ENCODE measurements at regions not wholly inside any gene's neighbourhood (a gene's known extent, or its start where the extent isn't known, plus 50 kb on each side); places are given as distances from the start of the nearest gene placed in this dataset.

GRCh38 chr7:19312416-19312815, 167.2 kb upstream of the FERD3L start:
- no peak overlapping the region for H3K27ac ChIP-seq (ENCODE audit: low read length)
- no peak for DNase-seq (ENCODE audit: low read depth, low spot score)
- no CpG with 5 or more reads among the region's 1 CpG for WGBS (ENCODE audit: insufficient coverage, insufficient read length)
- H3K27me3 ChIP-seq (ENCODE audit: control insufficient read depth, insufficient read depth, low read length), result no peaks in the 10 kb centered on the region
- H3K4me3 ChIP-seq (ENCODE audit: low read length), result no peak overlapping the region
- H3K4me1 ChIP-seq (ENCODE audit: control insufficient read depth, insufficient read depth, low read length), result no peaks in the 10 kb centered on the region
- no peaks in the 10 kb centered on the region for H3K36me3 ChIP-seq (ENCODE audit: control insufficient read depth, insufficient read depth, low read length)
- H3K9me3 ChIP-seq (ENCODE audit: control insufficient read depth, insufficient read depth, low read length), result no peaks in the 10 kb centered on the region

- no peak overlapping the region for H3K27ac ChIP-seq (ENCODE audit: low read length)
- no peak for DNase-seq (ENCODE audit: low read depth, low spot score)
- no peak overlapping the region for H3K4me3 ChIP-seq (ENCODE audit: low read length)
- WGBS (ENCODE audit: insufficient coverage, insufficient read length), result no CpG with 5 or more reads among the region's 4 CpGs
- no peaks in the 10 kb centered on the region for H3K9me3 ChIP-seq (ENCODE audit: control insufficient read depth, insufficient read depth, low read length)
- no peaks in the 10 kb centered on the region for H3K36me3 ChIP-seq (ENCODE audit: control insufficient read depth, insufficient read depth, low read length)
- H3K27me3 ChIP-seq (ENCODE audit: control insufficient read depth, insufficient read depth, low read length), result no peaks in the 10 kb centered on the region
- H3K4me1 ChIP-seq (ENCODE audit: control insufficient read depth, insufficient read depth, low read length), result no peaks in the 10 kb centered on the region
These were observed 162.3 kb upstream of the FERD3L start for GRCh38 chr7:19307554-19307953.

- Histone ChIP-seq H3K27me3 (ENCODE audit: control insufficient read depth, insufficient read depth, low read length) (no peaks in the 10 kb centered on the region), H3K9me3 (ENCODE audit: control insufficient read depth, insufficient read depth, low read length) (no peaks in the 10 kb centered on the region), H3K36me3 (ENCODE audit: control insufficient read depth, insufficient read depth, low read length) (no peaks in the 10 kb centered on the region), H3K4me3 (ENCODE audit: low read length) (no peak overlapping the region), H3K4me1 (ENCODE audit: control insufficient read depth, insufficient read depth, low read length) (no peaks in the 10 kb centered on the region), H3K27ac (ENCODE audit: low read length) (no peak overlapping the region)
- DNase-seq (ENCODE audit: low read depth, low spot score), result no peak
- no CpG with 5 or more reads among the region's 2 CpGs for WGBS (ENCODE audit: insufficient coverage, insufficient read length)
These were observed 160.5 kb upstream of the FERD3L start for GRCh38 chr7:19305698-19306097.

GRCh38 chr7:19304086-19304485, 158.9 kb upstream of the FERD3L start:
- no peaks in the 10 kb centered on the region for H3K4me1 ChIP-seq (ENCODE audit: control insufficient read depth, insufficient read depth, low read length)
- H3K27me3 ChIP-seq (ENCODE audit: control insufficient read depth, insufficient read depth, low read length), result no peaks in the 10 kb centered on the region
- no peaks in the 10 kb centered on the region for H3K9me3 ChIP-seq (ENCODE audit: control insufficient read depth, insufficient read depth, low read length)
- no CpG with 5 or more reads among the region's 4 CpGs for WGBS (ENCODE audit: insufficient coverage, insufficient read length)
- no peak overlapping the region for H3K27ac ChIP-seq (ENCODE audit: low read length)
- no peaks in the 10 kb centered on the region for H3K36me3 ChIP-seq (ENCODE audit: control insufficient read depth, insufficient read depth, low read length)
- H3K4me3 ChIP-seq (ENCODE audit: low read length), result no peak overlapping the region
- no peak for DNase-seq (ENCODE audit: low read depth, low spot score)

- DNase-seq (ENCODE audit: low read depth, low spot score), result no peak
- Histone ChIP-seq H3K9me3 (ENCODE audit: control insufficient read depth, insufficient read depth, low read length) (no peaks in the 10 kb centered on the region), H3K27me3 (ENCODE audit: control insufficient read depth, insufficient read depth, low read length) (no peaks in the 10 kb centered on the region)
These were observed 157.5 kb upstream of the FERD3L start for GRCh38 chr7:19302731-19303130.

GRCh38 chr7:19296617-19297016, 151.4 kb upstream of the FERD3L start:
- no peaks in the 10 kb centered on the region for H3K36me3 ChIP-seq (ENCODE audit: control insufficient read depth, insufficient read depth, low read length)
- H3K4me3 ChIP-seq (ENCODE audit: low read length), result no peak overlapping the region
- H3K27me3 ChIP-seq (ENCODE audit: control insufficient read depth, insufficient read depth, low read length), result no peaks in the 10 kb centered on the region
- H3K9me3 ChIP-seq (ENCODE audit: control insufficient read depth, insufficient read depth, low read length), result no peaks in the 10 kb centered on the region
- WGBS (ENCODE audit: insufficient coverage, insufficient read length), result no CpG with 5 or more reads among the region's 2 CpGs
- H3K27ac ChIP-seq (ENCODE audit: low read length), result no peak overlapping the region
- no peaks in the 10 kb centered on the region for H3K4me1 ChIP-seq (ENCODE audit: control insufficient read depth, insufficient read depth, low read length)
- DNase-seq (ENCODE audit: low read depth, low spot score), result no peak

More at GRCh38 chr7:19302731-19303130, 157.5 kb upstream of the FERD3L start:
- Histone ChIP-seq H3K36me3 (ENCODE audit: control insufficient read depth, insufficient read depth, low read length) (no peaks in the 10 kb centered on the region), H3K4me3 (ENCODE audit: low read length) (no peak overlapping the region), H3K4me1 (ENCODE audit: control insufficient read depth, insufficient read depth, low read length) (no peaks in the 10 kb centered on the region), H3K27ac (ENCODE audit: low read length) (no peak overlapping the region)
- WGBS (ENCODE audit: insufficient coverage, insufficient read length), result no CpG with 5 or more reads among the region's 1 CpG

- no CpG with 5 or more reads among the region's 5 CpGs for WGBS (ENCODE audit: insufficient coverage, insufficient read length)
These were observed 150.2 kb upstream of the FERD3L start for GRCh38 chr7:19295376-19295775.

GRCh38 chr7:19294619-19295018, 149.4 kb upstream of the FERD3L start:
- no peak overlapping the region for H3K4me3 ChIP-seq (ENCODE audit: low read length)
- H3K36me3 ChIP-seq (ENCODE audit: control insufficient read depth, insufficient read depth, low read length), result no peaks in the 10 kb centered on the region
- H3K27me3 ChIP-seq (ENCODE audit: control insufficient read depth, insufficient read depth, low read length), result no peaks in the 10 kb centered on the region
- H3K9me3 ChIP-seq (ENCODE audit: control insufficient read depth, insufficient read depth, low read length), result no peaks in the 10 kb centered on the region
- WGBS (ENCODE audit: insufficient coverage, insufficient read length), result no CpG with 5 or more reads among the region's 5 CpGs
- no peak for DNase-seq (ENCODE audit: low read depth, low spot score)
- H3K4me1 ChIP-seq (ENCODE audit: control insufficient read depth, insufficient read depth, low read length), result no peaks in the 10 kb centered on the region
- no peak overlapping the region for H3K27ac ChIP-seq (ENCODE audit: low read length)

More at GRCh38 chr7:19295376-19295775, 150.2 kb upstream of the FERD3L start:
- Histone ChIP-seq H3K4me3 (ENCODE audit: low read length) (no peak overlapping the region), H3K4me1 (ENCODE audit: control insufficient read depth, insufficient read depth, low read length) (no peaks in the 10 kb centered on the region), H3K27me3 (ENCODE audit: control insufficient read depth, insufficient read depth, low read length) (no peaks in the 10 kb centered on the region), H3K36me3 (ENCODE audit: control insufficient read depth, insufficient read depth, low read length) (no peaks in the 10 kb centered on the region), H3K27ac (ENCODE audit: low read length) (no peak overlapping the region), H3K9me3 (ENCODE audit: control insufficient read depth, insufficient read depth, low read length) (no peaks in the 10 kb centered on the region)
- no peak for DNase-seq (ENCODE audit: low read depth, low spot score)

GRCh38 chr7:19293431-19293830, 148.2 kb upstream of the FERD3L start:
- Histone ChIP-seq H3K9me3 (ENCODE audit: control insufficient read depth, insufficient read depth, low read length) (no peaks in the 10 kb centered on the region), H3K4me3 (ENCODE audit: low read length) (no peak overlapping the region), H3K27ac (ENCODE audit: low read length) (no peak overlapping the region), H3K36me3 (ENCODE audit: control insufficient read depth, insufficient read depth, low read length) (no peaks in the 10 kb centered on the region), H3K27me3 (ENCODE audit: control insufficient read depth, insufficient read depth, low read length) (no peaks in the 10 kb centered on the region), H3K4me1 (ENCODE audit: control insufficient read depth, insufficient read depth, low read length) (no peaks in the 10 kb centered on the region)
- no CpG with 5 or more reads among the region's 3 CpGs for WGBS (ENCODE audit: insufficient coverage, insufficient read length)
- no peak for DNase-seq (ENCODE audit: low read depth, low spot score)

GRCh38 chr7:19290968-19291367, 145.7 kb upstream of the FERD3L start:
- no peak overlapping the region for H3K4me3 ChIP-seq (ENCODE audit: low read length)
- no peak overlapping the region for H3K27ac ChIP-seq (ENCODE audit: low read length)
- no peaks in the 10 kb centered on the region for H3K4me1 ChIP-seq (ENCODE audit: control insufficient read depth, insufficient read depth, low read length)
- H3K36me3 ChIP-seq (ENCODE audit: control insufficient read depth, insufficient read depth, low read length), result no peaks in the 10 kb centered on the region
- no peak for DNase-seq (ENCODE audit: low read depth, low spot score)
- no peaks in the 10 kb centered on the region for H3K9me3 ChIP-seq (ENCODE audit: control insufficient read depth, insufficient read depth, low read length)
- no peaks in the 10 kb centered on the region for H3K27me3 ChIP-seq (ENCODE audit: control insufficient read depth, insufficient read depth, low read length)

GRCh38 chr7:19290066-19290465, 144.8 kb upstream of the FERD3L start:
- no peak for DNase-seq (ENCODE audit: low read depth, low spot score)
- H3K4me3 ChIP-seq (ENCODE audit: low read length), result no peak overlapping the region
- WGBS (ENCODE audit: insufficient coverage, insufficient read length), result no CpG with 5 or more reads among the region's 1 CpG
- no peaks in the 10 kb centered on the region for H3K9me3 ChIP-seq (ENCODE audit: control insufficient read depth, insufficient read depth, low read length)
- no peaks in the 10 kb centered on the region for H3K4me1 ChIP-seq (ENCODE audit: control insufficient read depth, insufficient read depth, low read length)
- no peaks in the 10 kb centered on the region for H3K27me3 ChIP-seq (ENCODE audit: control insufficient read depth, insufficient read depth, low read length)
- H3K27ac ChIP-seq (ENCODE audit: low read length), result no peak overlapping the region
- no peaks in the 10 kb centered on the region for H3K36me3 ChIP-seq (ENCODE audit: control insufficient read depth, insufficient read depth, low read length)

All from iPS DF 6.9 (cell line).